NB4 (cell line): ENCODE measurements at regions not wholly inside any gene's neighbourhood (a gene's known extent, or its start where the extent isn't known, plus 50 kb on each side); places are given as distances from the start of the nearest gene placed in this dataset.
"Not testable (repeated sequence)": the region's sequence is repeated elsewhere in the genome, so short reads cannot be mapped to it uniquely, and the experiment has no call there.

Source experiments
- DNase-seq: peaks from one replicate; pipeline ENCODE4 v3.0.0; 2010; ENCODE audit warnings: low read depth
- H3K4me3 ChIP-seq: one replicate; pipeline ENCODE4 v1.5.1; 2011; ENCODE audit warnings: mild to moderate bottlenecking, low read depth, low read length, moderate library complexity
- MYC ChIP-seq: IDR thresholded peaks from 2 replicates; pipeline ENCODE4 v1.6.1; 2011; ENCODE audit warnings: low read depth, low read length
- POLR2A ChIP-seq: IDR thresholded peaks from 2 replicates; pipeline ENCODE4 v1.6.1; 2011; ENCODE audit warnings: mild to moderate bottlenecking; ENCODE audit not compliant: insufficient read length; ENCODE audit errors: extremely low read depth
- TF ChIP-seq, protein P1 (sequence below): IDR thresholded peaks from 2 replicates; pipeline ENCODE4 v1.6.1; 2011; ENCODE audit warnings: low read depth, low read length
- TF ChIP-seq, protein P2 (sequence below): IDR thresholded peaks from one replicate; pipeline ENCODE4 v1.5.1; 2012; ENCODE audit warnings: low read depth, low read length

DNA sequence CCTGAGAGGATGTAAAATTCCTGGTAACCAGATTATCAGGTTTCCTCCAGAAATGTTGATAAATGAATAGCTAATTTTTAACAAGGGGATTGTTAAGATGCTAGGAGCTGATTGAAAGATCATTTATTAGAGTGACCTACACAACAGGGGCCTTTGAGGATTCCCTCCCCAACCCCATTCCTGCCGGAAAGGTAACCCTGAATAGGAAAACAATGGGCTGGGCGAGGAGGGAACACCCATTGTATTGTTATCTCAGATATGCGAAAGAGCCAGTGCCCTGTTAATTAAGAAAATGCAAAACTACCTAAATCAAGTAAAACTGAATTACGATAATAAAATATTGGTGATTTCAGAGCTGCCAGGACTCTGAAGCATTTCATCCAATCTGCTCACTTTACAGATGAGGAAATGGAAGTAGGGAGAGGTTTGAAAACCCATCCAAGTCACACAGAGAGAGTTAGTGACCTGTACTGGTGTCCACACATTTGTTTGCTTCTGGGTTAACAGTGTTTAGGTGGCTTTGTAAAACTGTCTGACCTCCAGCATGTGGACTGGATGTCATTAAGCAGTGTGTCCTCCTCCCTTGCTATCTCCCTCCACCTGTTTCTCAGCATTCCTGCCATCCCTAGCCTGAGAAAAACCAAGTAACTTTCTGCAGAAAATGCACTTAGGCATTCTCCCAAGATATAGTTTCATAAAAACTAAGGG, 214.8 kb downstream of the TTC6 start:
- no peak for DNase-seq
- H3K4me3 ChIP-seq: no peak overlapping the region
- no peak for TF ChIP-seq POLR2A
- no peak for TF ChIP-seq MYC
- TF ChIP-seq, protein P1, sequence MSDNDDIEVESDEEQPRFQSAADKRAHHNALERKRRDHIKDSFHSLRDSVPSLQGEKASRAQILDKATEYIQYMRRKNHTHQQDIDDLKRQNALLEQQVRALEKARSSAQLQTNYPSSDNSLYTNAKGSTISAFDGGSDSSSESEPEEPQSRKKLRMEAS: no peak
- TF ChIP-seq, protein P2, sequence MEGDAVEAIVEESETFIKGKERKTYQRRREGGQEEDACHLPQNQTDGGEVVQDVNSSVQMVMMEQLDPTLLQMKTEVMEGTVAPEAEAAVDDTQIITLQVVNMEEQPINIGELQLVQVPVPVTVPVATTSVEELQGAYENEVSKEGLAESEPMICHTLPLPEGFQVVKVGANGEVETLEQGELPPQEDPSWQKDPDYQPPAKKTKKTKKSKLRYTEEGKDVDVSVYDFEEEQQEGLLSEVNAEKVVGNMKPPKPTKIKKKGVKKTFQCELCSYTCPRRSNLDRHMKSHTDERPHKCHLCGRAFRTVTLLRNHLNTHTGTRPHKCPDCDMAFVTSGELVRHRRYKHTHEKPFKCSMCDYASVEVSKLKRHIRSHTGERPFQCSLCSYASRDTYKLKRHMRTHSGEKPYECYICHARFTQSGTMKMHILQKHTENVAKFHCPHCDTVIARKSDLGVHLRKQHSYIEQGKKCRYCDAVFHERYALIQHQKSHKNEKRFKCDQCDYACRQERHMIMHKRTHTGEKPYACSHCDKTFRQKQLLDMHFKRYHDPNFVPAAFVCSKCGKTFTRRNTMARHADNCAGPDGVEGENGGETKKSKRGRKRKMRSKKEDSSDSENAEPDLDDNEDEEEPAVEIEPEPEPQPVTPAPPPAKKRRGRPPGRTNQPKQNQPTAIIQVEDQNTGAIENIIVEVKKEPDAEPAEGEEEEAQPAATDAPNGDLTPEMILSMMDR: no peak

DNA sequence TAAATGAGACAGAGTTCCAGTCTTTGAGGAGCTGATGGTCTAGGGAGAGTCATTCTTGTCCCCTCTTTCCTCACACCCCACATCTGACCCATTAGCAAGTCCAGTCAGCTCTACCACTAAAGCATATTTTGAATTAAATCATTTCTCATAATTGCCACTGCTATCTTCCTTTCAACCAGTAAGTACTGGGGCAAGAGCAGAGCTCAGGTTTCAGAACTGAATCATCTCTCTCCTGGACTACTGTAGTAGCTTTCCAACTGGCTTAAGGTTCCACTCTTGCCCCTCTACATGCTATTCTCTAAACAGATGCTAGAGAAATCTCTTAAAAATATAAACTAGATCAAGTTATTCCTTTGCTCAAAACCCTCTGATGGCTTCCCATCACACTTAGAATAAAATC, 218.3 kb downstream of the TTC6 start:
- H3K4me3 ChIP-seq: no peak overlapping the region
- DNase-seq: no peak
- TF ChIP-seq MYC: no peak
- TF ChIP-seq, protein P1: no peak
- TF ChIP-seq, protein P2: no peak
- no peak for TF ChIP-seq POLR2A

DNA sequence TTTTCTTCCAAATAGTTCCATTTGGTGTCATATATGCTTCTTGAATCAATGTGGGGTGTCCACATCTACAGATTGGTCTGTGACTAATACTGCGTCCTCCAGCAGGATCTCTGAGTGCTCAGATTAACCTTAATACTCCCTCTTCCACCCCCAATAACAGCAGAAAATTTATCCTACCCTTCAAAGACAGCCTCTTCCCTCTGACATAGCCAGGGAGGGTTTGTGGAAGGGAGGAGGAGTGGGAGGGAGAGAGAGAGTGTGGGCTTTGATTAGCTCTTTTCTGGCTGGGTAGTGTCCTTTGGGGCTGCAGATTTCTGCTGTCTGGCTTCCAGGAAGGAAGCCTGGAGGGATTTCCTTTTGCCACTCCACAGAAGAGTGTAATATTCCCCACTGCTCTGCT, 220.7 kb downstream of the TTC6 start:
- DNase-seq: no peak
- no peak overlapping the region for H3K4me3 ChIP-seq
- TF ChIP-seq MYC: no peak

DNA sequence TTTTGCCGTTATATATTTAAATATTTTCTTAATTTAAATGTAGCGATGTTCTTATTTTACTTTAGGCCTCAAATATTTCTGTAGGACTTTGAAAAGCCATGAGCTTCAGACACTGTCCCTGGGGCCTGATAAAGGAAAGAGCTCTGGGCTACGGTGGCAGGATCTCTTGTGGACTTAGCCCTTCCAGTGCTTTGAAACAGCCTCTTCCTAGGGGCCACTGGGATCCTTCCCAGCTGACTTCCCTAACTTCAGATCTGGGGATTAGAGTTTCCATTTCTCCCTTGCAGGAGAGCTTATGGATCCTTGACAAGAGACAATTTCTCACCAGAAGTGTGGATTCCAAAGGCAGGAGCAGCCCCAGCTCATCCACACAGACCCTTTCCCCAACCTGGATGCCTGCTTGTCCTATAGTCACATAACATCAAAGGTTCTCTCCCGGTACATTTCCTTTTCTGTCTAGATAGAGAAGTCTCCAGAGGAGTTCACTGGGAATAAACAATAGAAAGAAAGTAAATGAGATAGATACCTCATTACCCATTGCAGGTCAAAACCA, 221.4 kb downstream of the TTC6 start:
- no peak for DNase-seq
- no peak overlapping the region for H3K4me3 ChIP-seq
- TF ChIP-seq, protein P1: no peak
- TF ChIP-seq POLR2A (no peak), MYC (no peak)
- TF ChIP-seq, protein P2: no peak

DNA sequence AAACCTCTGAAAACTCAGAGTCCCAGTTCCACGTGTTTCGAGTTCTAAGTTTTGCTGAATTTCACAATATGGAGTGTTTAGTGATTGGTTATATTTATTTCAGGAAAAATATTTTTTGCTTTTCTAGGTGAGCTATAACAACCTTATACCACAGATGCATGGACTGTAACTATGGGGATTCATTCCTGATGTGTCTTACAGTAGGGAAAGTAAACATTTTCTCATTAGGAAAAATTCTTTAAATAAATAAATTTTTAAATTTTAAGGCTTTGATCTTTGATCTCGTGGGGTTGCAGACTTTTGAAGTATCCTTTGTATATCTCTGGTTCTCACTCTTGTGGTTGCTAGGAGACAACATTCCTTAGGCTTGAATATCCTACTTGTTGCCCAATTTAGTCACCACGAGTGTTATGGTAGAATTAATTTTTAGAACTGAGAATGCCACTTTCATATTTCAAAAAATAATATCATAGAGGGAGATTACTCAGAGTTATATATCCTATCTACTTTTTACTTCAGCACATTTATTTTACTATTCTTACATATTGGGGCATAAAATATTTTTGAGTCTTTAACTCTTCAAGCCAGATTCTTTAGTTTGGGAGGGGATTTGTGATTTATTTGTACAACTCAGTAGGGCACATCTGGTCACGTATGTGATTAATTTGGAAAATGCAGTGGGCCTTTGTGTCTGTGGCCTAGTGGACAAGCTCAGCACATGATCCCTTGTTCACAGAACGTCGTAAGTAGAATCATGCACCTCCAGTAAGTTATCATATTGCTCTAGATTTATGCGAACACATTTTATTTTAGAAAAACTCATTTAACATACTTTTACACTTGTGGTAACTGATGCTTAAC, 224.0 kb downstream of the TTC6 start:
- no peak overlapping the region for H3K4me3 ChIP-seq
- TF ChIP-seq MYC (no peak), POLR2A (no peak)
- TF ChIP-seq, protein P2: no peak
- TF ChIP-seq, protein P1: no peak
- DNase-seq: no peak

DNA sequence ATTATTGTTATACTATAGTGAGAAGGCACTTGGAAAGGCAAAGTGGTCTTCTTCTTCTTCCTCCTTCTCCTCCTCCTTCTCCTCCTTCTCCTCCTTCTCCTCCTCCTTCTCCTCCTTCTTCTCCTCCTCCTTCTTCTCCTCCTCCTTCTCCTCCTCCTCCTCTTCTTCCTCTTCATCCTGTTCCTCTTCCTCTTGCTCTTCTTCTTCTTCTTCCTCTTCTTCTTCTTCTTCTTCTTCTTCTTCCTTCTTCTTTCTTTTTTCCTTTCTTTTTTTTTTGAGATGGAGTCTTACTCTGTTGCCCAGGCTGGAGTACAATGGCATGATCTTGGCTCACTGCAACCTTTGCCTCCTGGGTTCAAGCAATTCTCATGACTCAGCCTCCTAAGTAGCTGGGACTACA, 225.4 kb downstream of the TTC6 start:
- not testable (repeated sequence) for H3K4me3 ChIP-seq, DNase-seq
